ENCODE measurements at regions not wholly inside any gene's neighbourhood (a gene's known extent, or its start where the extent isn't known, plus 50 kb on each side); places are given as distances from the start of the nearest gene placed in this dataset.

GRCh38 chr1:221164951-221165838, 286.0 kb downstream of the HLX start:
- FAIRE-seq = no peak

GRCh38 chr1:221165839-221166500, 286.7 kb downstream of the HLX start:
- FAIRE-seq = no peak

- no peak for FAIRE-seq
Measured at GRCh38 chr1:221166559-221167318, 287.5 kb downstream of the HLX start.

GRCh38 chr1:221169447-221169889, 290.2 kb downstream of the HLX start:
- no peak for FAIRE-seq

- no peak for FAIRE-seq
Measured at GRCh38 chr1:221170171-221170570, 290.9 kb downstream of the HLX start.

GRCh38 chr1:221171768-221172167, 292.5 kb downstream of the HLX start:
- FAIRE-seq = no peak

GRCh38 chr1:221172841-221173240, 293.6 kb downstream of the HLX start:
- FAIRE-seq = no peak

GRCh38 chr1:221174330-221174993, 295.2 kb downstream of the HLX start:
- FAIRE-seq = no peak

GRCh38 chr1:221175249-221175648, 296.0 kb downstream of the HLX start:
- no peak for FAIRE-seq

GRCh38 chr1:221180704-221181368, 301.6 kb downstream of the HLX start:
- FAIRE-seq = no peak

GRCh38 chr1:221182791-221183533, 303.7 kb downstream of the HLX start:
- no peak for FAIRE-seq

- FAIRE-seq = no peak
Measured at GRCh38 chr1:221184131-221184794, 305.0 kb downstream of the HLX start.

- FAIRE-seq = no peak
Measured at GRCh38 chr1:221187174-221187573, 307.9 kb downstream of the HLX start.

- no peak for FAIRE-seq
Measured at GRCh38 chr1:221188458-221188857, 309.2 kb downstream of the HLX start.

- no peak for FAIRE-seq
Measured at GRCh38 chr1:221190249-221190648, 311.0 kb downstream of the HLX start.

- no peak for FAIRE-seq
Measured at GRCh38 chr1:221192055-221192454, 312.8 kb downstream of the HLX start.

- FAIRE-seq = no peak
Measured at GRCh38 chr1:221200464-221200863, 321.2 kb downstream of the HLX start.

GRCh38 chr1:221201773-221202172, 322.5 kb downstream of the HLX start:
- no peak for FAIRE-seq

- no peak for FAIRE-seq
Measured at GRCh38 chr1:221203224-221204054, 324.2 kb downstream of the HLX start.
